Liver (tissue), 8 donors: ENCODE measurements at regions not wholly inside any gene's neighbourhood (a gene's known extent, or its start where the extent isn't known, plus 50 kb on each side); places are given as distances from the start of the nearest gene placed in this dataset.

Experiments
- DNase-seq: peaks from one replicate; pipeline ENCODE4 v3.0.0-alpha.2; 2017; ENCODE audit warnings: low spot score
- H3K27ac ChIP-seq, 2 donors: one replicate each; pipeline ENCODE4 v1.7.0; 2013; ENCODE audit warnings: inconsistent platforms in 2 of 2, low read length in 2 of 2, control low read depth in 1 of 2, low read depth in 1 of 2, mild to moderate bottlenecking in 1 of 2
- H3K27me3 ChIP-seq, 4 donors: one replicate each; pipeline versions ENCODE4 v1.6.1 to v1.7.0; 2013; ENCODE audit warnings: low read length in 3 of 4, inconsistent platforms in 1 of 4, mild to moderate bottlenecking in 1 of 4, moderate library complexity in 1 of 4; ENCODE audit not compliant: control insufficient read depth in 4 of 4, insufficient read depth in 4 of 4
- H3K36me3 ChIP-seq, 4 donors: one replicate each; pipeline versions ENCODE4 v1.6.1 to v1.7.0; 2013; ENCODE audit warnings: low read length in 3 of 4, mild to moderate bottlenecking in 3 of 4, low read depth in 1 of 4, moderate library complexity in 1 of 4; ENCODE audit not compliant: control insufficient read depth in 4 of 4, insufficient read depth in 3 of 4
- H3K4me1 ChIP-seq, 4 donors: one replicate each; pipeline versions ENCODE4 v1.6.1 to v1.7.0; 2013; ENCODE audit warnings: low read length in 3 of 4, mild to moderate bottlenecking in 3 of 4, moderate library complexity in 1 of 4; ENCODE audit not compliant: control insufficient read depth in 4 of 4, insufficient read depth in 4 of 4
- H3K4me3 ChIP-seq, 3 donors: one replicate each; pipeline versions ENCODE4 v1.6.1 to v1.7.0; 2013; ENCODE audit warnings: low read length in 3 of 3, control low read depth in 1 of 3, low read depth in 1 of 3, mild to moderate bottlenecking in 1 of 3
- H3K9ac ChIP-seq, 2 donors: one replicate each; pipeline ENCODE4 v1.7.0; 2013; ENCODE audit warnings: low read length in 2 of 2, mild to moderate bottlenecking in 2 of 2, moderate library complexity in 2 of 2, control low read depth in 1 of 2, low read depth in 1 of 2
- H3K9me3 ChIP-seq, 4 donors: one replicate each; pipeline versions ENCODE4 v1.6.1 to v1.7.0; 2013; ENCODE audit warnings: low read length in 3 of 4; ENCODE audit not compliant: control insufficient read depth in 4 of 4
- ATF3 ChIP-seq: IDR thresholded peaks from 2 replicates; pipeline ENCODE4 v1.6.1; 2016; ENCODE audit warnings: antibody characterized with exemption
- CTCF ChIP-seq: fragments of 150-350 bp; IDR thresholded peaks from 2 replicates; pipeline ENCODE4 v1.5.1; 2017; ENCODE audit warnings: improper control_type of control experiment, low read depth, low read length; ENCODE audit not compliant: missing input control
- EGR1 ChIP-seq, 2 donors: IDR thresholded peaks; 2 replicates each; pipeline ENCODE4 v1.6.1; 2016 to 2018; ENCODE audit warnings: antibody characterized with exemption in 2 of 2, low read depth in 2 of 2
- FOXA1 ChIP-seq: IDR thresholded peaks from 2 replicates; pipeline ENCODE4 v1.6.1; 2016; ENCODE audit warnings: antibody characterized with exemption
- FOXA2 ChIP-seq: IDR thresholded peaks from 2 replicates; pipeline ENCODE4 v1.6.1; 2016; ENCODE audit warnings: antibody characterized with exemption
- GABPA ChIP-seq, 2 donors: IDR thresholded peaks in 1 of 2; conservative IDR thresholded peaks in 1 of 2; 2 replicates each; pipeline ENCODE4 v1.6.1; 2016; ENCODE audit warnings: antibody characterized with exemption in 2 of 2, mild to moderate bottlenecking in 1 of 2, moderate library complexity in 1 of 2
- HNF4A ChIP-seq, 2 donors: conservative IDR thresholded peaks; 2 replicates each; pipeline ENCODE4 v1.6.1; 2016; ENCODE audit warnings: antibody characterized with exemption in 2 of 2, mild to moderate bottlenecking in 2 of 2
- HNF4G ChIP-seq: IDR thresholded peaks from 2 replicates; pipeline ENCODE4 v1.6.1; 2016; ENCODE audit warnings: antibody characterized with exemption
- JUND ChIP-seq, 2 donors: IDR thresholded peaks; 2 replicates each; pipeline ENCODE4 v1.6.1; 2016; ENCODE audit warnings: antibody characterized with exemption in 2 of 2
- MAX ChIP-seq: IDR thresholded peaks from 2 replicates; pipeline ENCODE4 v1.6.1; 2016; ENCODE audit warnings: antibody characterized with exemption
- NR2F2 ChIP-seq: IDR thresholded peaks from 2 replicates; pipeline ENCODE4 v1.6.1; 2016; ENCODE audit warnings: antibody characterized with exemption
- RAD21 ChIP-seq, 2 donors: IDR thresholded peaks; 2 replicates each; pipeline ENCODE4 v1.6.1; 2016; ENCODE audit warnings: antibody characterized with exemption in 2 of 2, mild to moderate bottlenecking in 2 of 2
- REST ChIP-seq: IDR thresholded peaks from 2 replicates; pipeline ENCODE4 v1.6.1; 2016; ENCODE audit warnings: antibody characterized with exemption, mild to moderate bottlenecking
- RXRA ChIP-seq, 2 donors: IDR thresholded peaks; 2 replicates each; pipeline ENCODE4 v1.6.1; 2017 to 2018; ENCODE audit warnings: antibody characterized with exemption in 2 of 2, mild to moderate bottlenecking in 1 of 2
- SP1 ChIP-seq: IDR thresholded peaks from 2 replicates; pipeline ENCODE4 v1.6.1; 2018; ENCODE audit warnings: antibody characterized with exemption, mild to moderate bottlenecking
- TAF1 ChIP-seq: conservative IDR thresholded peaks from 2 replicates; pipeline ENCODE4 v1.6.1; 2016; ENCODE audit warnings: antibody characterized with exemption, mild to moderate bottlenecking
- YY1 ChIP-seq: IDR thresholded peaks from 2 replicates; pipeline ENCODE4 v1.6.1; 2016; ENCODE audit warnings: antibody characterized with exemption, mild to moderate bottlenecking
- ZBTB33 ChIP-seq: IDR thresholded peaks from 2 replicates; pipeline ENCODE4 v1.6.1; 2016; ENCODE audit warnings: antibody characterized with exemption
- WGBS: extraction: QIAGEN DNeasy Blood & Tissue Kit; methylation state at CpG from one replicate; pipeline ENCODE4 v1.1.7; 2013; 5-methylcytosine and 5-hydroxymethylcytosine counted together
- donor health status: healthy.
- donor health status: healthy.
- donor health status: healthy.
- donor health status: healthy.
- donor health status: healthy.

GRCh38 chr4:43339435-43339834, 446.9 kb downstream of the GRXCR1 start:
- H3K9me3 ChIP-seq: no peaks in the 10 kb centered on the region
- no peak overlapping the region for H3K4me3 ChIP-seq
- no peak for DNase-seq
- no peaks in the 10 kb centered on the region for H3K27me3 ChIP-seq
- TF ChIP-seq NR2F2: no peak
- TF ChIP-seq HNF4G: no peak
- no peak for TF ChIP-seq FOXA2
- TF ChIP-seq YY1: no peak
- TF ChIP-seq MAX: no peak
- TF ChIP-seq ATF3: no peak
- no peak for TF ChIP-seq FOXA1
- no peaks in the 10 kb centered on the region for H3K36me3 ChIP-seq
- H3K4me1 ChIP-seq: no peaks in the 10 kb centered on the region
- H3K27ac ChIP-seq: no peak overlapping the region
- H3K9ac ChIP-seq: no peak overlapping the region

- no peak overlapping the region for H3K4me3 ChIP-seq
- no peaks in the 10 kb centered on the region for H3K27me3 ChIP-seq
- TF ChIP-seq GABPA (IDR thresholded peaks at IDR 0.05 in 1 of 2, conservative IDR thresholded peaks at IDR 0.05 in 1 of 2) (no peak), NR2F2 (no peak), SP1 (no peak), RXRA (IDR thresholded peaks at IDR 0.05) (no peak), CTCF (no peak), FOXA2 (no peak), ATF3 (no peak), EGR1 (IDR thresholded peaks at IDR 0.05; ENCODE audit: low read depth in 2 of 2) (no peak), TAF1 (no peak), REST (no peak), ZBTB33 (no peak), FOXA1 (no peak), HNF4G (no peak), MAX (no peak), HNF4A (conservative IDR thresholded peaks at IDR 0.05) (no peak), YY1 (no peak), JUND (IDR thresholded peaks at IDR 0.05) (no peak), RAD21 (IDR thresholded peaks at IDR 0.05) (no peak)
- no peaks in the 10 kb centered on the region for H3K36me3 ChIP-seq
- H3K27ac ChIP-seq: no peak overlapping the region
- DNase-seq: no peak
- H3K9me3 ChIP-seq: no peaks in the 10 kb centered on the region
- 68% methylated on average over 2 of the region's 2 CpGs for WGBS
- H3K4me1 ChIP-seq: no peaks in the 10 kb centered on the region
- H3K9ac ChIP-seq: no peak overlapping the region
Measured at GRCh38 chr4:43341741-43342140, 449.2 kb downstream of the GRXCR1 start.
